GM18868 (cell line): ENCODE measurements at regions not wholly inside any gene's neighbourhood (a gene's known extent, or its start where the extent isn't known, plus 50 kb on each side); places are given as distances from the start of the nearest gene placed in this dataset.

Source experiments
- ATAC-seq: cut with Tn5 transposase; IDR thresholded peaks from one replicate; pipeline ENCODE4 v1.9.1; 2021; ENCODE audit warnings: mild to moderate bottlenecking, moderate library complexity; ENCODE audit not compliant: unreplicated experiment

GRCh38 chr5:67488885-67489284 lies 292.3 kb upstream of the CD180 start:
- ATAC-seq: no peak

DNA sequence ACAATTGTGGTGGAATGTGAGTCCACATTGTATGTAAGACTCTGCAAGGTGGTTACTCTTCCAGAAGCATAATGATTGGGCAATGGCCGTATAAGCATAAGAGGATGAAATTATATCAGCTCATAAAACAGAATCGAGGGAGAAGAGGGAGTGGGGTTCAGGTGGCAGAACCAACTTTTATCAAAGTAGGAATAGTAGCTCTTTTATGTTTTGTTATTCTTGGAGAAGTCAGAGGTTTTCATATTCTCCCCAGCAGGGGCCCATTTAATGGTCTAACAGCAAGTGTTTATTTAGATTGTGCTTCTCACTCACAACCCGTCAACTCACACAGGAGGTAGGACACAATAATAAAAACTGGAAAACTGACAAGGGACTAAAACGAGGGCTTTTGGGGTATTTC lies 291.3 kb upstream of the CD180 start:
- ATAC-seq: no peak

DNA sequence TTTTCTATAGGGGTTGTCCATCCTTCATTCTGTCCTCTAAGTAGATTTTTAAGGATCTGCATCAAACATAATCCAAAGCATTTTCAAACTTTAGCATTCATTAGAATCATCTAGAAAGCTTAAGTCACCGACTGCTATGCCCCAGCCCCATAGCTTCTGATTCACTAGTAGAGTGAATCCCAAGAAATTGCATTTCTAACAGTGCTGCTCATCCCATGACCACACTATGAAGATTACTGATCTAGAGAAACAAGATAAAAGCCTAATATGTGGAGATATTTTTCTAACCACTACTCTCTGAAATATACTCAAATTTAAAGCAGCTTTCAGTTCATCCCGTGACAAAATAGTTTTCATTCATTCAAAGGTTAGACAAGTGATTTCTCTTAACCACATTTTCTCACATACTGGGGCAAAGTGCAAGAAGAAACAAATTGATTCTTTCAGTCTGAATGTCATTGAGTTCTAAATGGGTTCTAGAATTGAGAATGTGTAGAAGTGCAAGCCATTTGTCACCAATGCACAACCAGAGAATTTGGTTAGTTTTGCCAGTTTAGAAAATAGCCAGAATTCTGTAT lies 286.9 kb upstream of the CD180 start:
- ATAC-seq: no peak

GRCh38 chr5:67481362-67481761 lies 284.8 kb upstream of the CD180 start:
- no peak for ATAC-seq

DNA sequence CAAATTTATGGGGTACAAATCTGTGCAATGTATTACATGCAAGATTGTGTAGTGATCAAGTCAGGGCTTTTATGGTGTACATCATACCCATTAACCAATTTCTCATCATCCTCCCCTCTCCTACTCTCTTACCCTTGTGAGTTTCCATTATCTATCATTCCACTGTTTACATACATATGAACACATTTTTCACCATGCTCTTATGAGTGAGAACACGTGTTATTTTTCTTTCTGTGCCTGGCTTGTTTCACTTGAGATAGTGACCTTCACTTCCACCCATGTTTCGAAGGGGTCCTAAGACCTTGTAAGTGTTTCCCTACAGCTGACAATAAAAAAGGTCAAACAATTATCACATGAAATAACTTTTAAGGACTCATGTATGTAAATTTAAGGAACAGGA lies 281.7 kb upstream of the CD180 start:
- ATAC-seq: no peak

DNA sequence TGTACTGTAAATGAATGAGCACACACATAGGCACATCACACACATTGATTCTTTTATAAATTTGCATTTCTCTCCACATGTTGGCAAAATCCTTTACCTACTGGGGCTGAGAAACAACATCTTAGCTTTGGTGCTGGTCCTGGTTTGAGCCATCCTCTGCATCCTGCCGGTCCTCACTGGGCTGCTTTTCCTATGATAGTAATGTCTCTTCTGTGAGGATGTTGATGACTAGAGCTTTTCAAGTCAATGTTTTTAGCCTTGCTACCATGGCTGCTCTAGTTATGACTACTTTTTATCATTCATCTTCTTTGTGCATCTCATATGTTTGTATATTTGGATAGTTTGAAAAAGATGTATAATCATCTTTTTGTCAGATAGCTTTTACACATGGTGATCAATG lies 280.4 kb upstream of the CD180 start:
- ATAC-seq: no peak

GRCh38 chr5:67476531-67476930 lies 279.9 kb upstream of the CD180 start:
- ATAC-seq: no peak

DNA sequence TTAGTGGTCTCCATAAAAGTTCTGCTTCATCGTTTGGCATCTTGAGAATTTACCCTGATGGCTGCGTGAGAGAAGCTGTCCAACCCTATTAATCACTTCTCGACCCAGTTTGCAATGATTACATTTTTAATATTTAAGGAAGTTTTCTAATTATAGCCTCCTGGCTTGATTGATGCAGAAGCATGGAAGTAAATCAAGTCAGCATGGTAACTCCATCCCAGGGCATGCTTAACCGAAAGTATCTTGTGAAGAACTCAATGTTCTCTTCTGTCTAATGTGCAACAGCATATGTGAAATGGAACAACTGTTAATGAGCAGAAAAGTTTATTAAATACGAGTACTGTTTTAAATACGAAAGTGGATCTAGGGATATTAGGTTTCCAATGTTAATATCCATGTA lies 278.9 kb upstream of the CD180 start:
- ATAC-seq: no peak

GRCh38 chr5:67474597-67475238 lies 278.1 kb upstream of the CD180 start:
- no peak for ATAC-seq

- ATAC-seq: no peak
Observed at GRCh38 chr5:67467110-67467509, 270.5 kb upstream of the CD180 start.

DNA sequence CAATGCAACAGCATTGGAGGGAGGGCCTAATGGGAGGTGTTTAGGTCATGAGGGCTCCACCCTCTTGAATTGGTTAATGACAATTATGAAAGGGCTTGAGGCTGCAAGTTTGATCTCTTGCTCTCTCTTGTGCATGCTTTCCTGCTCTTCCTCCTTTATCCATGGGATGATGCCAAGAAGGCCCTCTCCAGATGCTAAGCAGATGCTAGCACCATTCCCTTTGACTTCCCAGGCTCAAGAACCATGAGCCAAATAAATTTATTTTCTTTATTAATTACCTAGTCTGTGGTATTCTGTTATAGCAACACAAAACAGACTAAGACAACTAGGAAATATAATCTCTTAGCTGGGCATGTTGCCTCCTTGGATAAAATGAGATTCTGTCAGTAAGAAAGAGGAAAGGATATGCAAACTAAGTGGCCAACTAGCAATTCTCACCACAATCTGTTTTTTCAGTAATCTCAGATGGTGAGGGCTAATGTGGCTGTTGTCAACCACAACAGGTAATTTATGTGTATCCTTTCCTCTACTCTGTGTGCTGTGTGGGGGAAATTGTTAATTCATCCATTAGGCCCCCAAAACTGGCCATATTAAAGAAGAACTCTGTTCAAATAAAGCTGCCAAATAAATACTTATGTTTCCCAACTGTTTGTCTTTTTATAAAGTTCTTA lies 269.1 kb upstream of the CD180 start:
- no peak for ATAC-seq

DNA sequence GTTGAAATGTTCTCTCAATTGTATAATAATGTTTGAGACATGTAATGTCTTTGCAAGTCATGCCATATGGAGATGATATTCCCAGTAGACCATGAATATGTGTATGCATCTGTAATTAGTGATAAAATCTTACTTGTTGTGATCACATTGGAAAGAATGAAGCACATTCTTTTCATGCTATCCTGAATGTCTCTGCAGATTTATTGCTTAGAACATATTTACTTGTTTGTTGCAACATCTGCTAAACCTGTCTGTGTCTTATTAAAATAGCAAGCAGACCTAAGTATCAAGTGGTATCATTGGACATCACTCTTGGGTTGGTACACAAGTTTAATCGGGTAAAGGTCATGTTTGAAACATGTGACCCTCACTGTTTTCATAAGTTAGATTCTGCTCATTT lies 265.5 kb upstream of the CD180 start:
- ATAC-seq: no peak

- ATAC-seq: no peak
Observed at GRCh38 chr5:67459253-67459652, 262.7 kb upstream of the CD180 start.

DNA sequence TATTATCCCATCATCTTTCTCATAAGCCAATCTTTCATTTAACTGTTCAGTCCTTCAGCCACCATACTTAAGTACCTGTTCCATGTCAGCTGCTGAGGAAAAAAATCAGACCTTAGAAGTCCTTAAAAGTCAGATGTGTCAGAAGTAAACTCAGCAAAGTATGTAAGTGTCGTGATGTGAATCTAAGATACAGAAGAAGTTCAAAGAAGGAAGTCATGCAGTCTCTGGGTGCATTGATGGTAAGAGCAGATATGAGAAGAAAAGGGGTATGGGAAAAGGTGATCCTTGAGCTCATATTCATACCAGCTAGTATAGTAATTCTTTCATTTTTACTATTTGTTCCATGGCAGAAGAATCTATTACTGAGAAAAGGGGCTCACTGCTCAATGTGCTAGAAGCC lies 259.4 kb upstream of the CD180 start:
- no peak for ATAC-seq

- no peak for ATAC-seq
Observed at GRCh38 chr5:67454957-67455561, 258.5 kb upstream of the CD180 start.

- ATAC-seq: no peak
Observed at GRCh38 chr5:67453111-67453905, 256.7 kb upstream of the CD180 start.

DNA sequence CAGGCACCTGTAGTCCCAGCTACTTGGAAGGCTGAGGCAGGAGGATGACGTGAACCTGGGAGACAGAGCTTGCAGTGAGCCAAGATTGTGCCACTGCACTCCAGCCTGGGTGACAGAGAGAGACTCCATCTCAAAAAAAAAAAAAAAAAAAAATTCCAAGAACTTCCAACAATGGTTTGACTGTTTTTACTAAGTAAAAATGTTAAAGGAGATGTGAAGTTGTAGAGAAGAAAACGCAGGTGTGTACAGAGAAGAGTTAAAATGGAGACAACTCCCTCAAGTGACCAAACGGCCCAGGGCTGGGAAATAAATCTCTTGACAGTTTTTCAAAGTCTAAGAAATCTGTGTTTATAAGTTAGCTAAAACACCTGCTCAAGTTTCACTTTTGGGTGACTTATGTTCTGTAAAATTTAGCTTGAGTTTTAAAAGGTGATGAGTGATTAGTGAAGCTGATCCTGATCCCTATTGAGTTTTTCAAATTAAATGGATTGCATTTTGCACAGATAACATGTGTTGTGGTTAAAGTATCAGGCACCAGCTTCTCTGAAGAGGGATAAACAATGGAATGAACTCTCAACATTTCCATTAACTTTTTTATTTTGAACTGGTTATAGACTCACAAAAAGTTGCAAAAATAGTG lies 255.2 kb upstream of the CD180 start:
- ATAC-seq: no peak

DNA sequence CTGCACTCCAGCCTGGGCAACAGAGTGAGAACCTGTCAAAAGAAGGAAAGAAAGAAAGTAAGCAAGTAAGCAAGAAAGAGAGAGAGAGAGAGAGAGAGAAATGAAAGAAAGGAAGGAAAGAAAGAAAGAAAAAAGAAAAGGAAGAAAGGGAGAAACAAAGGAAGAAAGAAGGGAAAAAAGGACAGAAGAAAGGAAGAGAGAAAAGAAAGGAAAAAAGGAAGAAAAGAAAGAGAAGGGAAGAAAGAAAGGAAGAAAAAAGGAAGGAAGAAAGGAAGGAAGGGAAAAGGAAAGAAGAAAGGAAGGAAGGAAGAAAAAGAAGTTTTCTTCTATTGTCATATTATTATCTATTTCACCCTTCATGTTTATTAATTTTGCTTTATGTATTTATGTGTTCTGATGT lies 251.1 kb upstream of the CD180 start:
- no peak for ATAC-seq

DNA sequence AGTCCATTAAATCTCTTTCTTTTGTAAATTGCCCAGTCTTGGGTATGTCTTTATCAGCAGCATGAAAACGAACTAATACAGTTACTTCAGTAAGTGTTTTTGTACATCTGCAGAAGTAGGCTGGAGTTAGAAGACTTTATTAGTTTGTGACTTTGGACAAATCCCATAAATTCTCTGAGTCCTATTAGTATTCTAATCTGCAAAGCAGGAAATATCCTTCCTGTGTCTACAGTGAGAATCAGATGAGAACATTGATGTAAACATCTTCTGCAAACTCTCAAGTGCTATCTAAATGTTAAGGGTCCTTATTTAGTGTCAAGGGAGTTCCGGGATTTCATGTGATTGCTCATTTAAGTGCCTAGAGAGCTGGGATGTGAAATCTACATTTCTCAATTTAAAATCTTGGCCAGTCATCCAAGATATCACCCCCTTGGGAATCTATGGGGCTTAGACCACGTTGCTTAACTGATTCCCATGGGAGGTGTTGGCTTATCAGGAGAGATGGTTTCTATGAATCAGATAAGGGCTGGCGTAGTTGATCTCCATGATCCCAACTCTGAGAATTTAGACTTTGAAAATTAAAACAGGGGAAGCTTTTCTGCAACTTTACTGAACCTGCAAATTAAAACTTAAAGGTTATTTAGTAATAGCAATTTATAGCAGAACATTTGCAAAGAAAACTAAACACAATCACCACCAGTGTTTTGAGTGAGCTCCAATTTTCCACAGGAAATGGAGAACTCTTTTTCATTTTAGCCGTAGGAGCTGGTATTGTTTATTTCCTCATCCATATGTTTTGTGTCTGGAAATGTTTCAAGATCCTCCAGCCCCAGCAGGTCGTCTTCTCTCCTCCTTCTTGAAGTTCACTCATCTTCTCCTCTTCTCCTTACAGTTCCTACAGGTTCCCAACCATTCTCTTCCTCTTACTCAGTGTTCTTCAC lies 241.6 kb upstream of the CD180 start:
- ATAC-seq: no peak

DNA sequence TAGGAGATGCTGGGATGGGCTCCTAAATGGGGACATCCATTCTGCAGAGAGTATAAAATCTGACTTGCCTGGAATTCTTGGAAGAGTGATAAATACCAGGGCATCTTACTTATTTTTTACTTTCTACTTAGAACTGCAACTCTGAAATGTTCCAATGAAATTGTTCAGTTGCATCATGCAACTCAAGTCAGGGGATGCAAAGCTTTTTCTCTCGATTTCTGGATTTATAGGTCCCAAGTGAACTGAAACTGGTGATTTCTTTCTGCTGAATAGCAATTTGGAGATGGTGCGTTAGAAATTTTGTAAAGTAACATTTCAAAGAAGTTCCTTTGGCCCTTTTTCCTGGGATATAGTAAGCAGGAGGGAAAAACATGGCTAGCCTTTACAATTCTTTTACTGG lies 238.4 kb upstream of the CD180 start:
- ATAC-seq: no peak
